ENCODE measurements at regions not wholly inside any gene's neighbourhood (a gene's known extent, or its start where the extent isn't known, plus 50 kb on each side); places are given as distances from the start of the nearest gene placed in this dataset.

- DNase-seq: no peak
- Mint-ChIP-seq H3K36me3 (ENCODE audit: low read depth) (no peaks in the 10 kb centered on the region), H3K27ac (no peak overlapping the region), H3K27me3 (no peaks in the 10 kb centered on the region), H3K9me3 (peaks cover 27% of the 10 kb centered on the region), H3K4me1 (no peaks in the 10 kb centered on the region), H3K4me3 (no peak overlapping the region)
- POLR2A ChIA-PET: no interaction called here
- CTCF ChIA-PET: no interaction called here
Observed at GRCh38 chr10:131781791-131782190, 119.0 kb upstream of the PPP2R2D start.

GRCh38 chr10:131784363-131785120 lies 116.3 kb upstream of the PPP2R2D start:
- Mint-ChIP-seq H3K27ac (no peak overlapping the region), H3K9me3 (peaks cover 12% of the 10 kb centered on the region), H3K27me3 (no peaks in the 10 kb centered on the region), H3K4me3 (no peak overlapping the region), H3K36me3 (ENCODE audit: low read depth) (no peaks in the 10 kb centered on the region), H3K4me1 (no peaks in the 10 kb centered on the region)
- DNase-seq: no peak
- ChIA-PET CTCF (no interaction called here), POLR2A (no interaction called here)

GRCh38 chr10:131785121-131785460 lies 115.7 kb upstream of the PPP2R2D start:
- DNase-seq: no peak
- Mint-ChIP-seq H3K27me3 (no peaks in the 10 kb centered on the region), H3K4me3 (no peak overlapping the region), H3K4me1 (no peaks in the 10 kb centered on the region), H3K36me3 (ENCODE audit: low read depth) (no peaks in the 10 kb centered on the region), H3K27ac (no peak overlapping the region), H3K9me3 (peaks cover 12% of the 10 kb centered on the region)
- CTCF ChIA-PET: no interaction called here
- POLR2A ChIA-PET: no interaction called here

- Mint-ChIP-seq H3K36me3 (ENCODE audit: low read depth) (no peaks in the 10 kb centered on the region), H3K4me1 (no peaks in the 10 kb centered on the region), H3K9me3 (peaks cover 7% of the 10 kb centered on the region), H3K27ac (no peak overlapping the region), H3K4me3 (no peak overlapping the region), H3K27me3 (peaks cover 3% of the 10 kb centered on the region)
- DNase-seq: peak; percentile 43
- ChIA-PET CTCF (no interaction called here), POLR2A (interaction anchor here (0.6 kb wide), 1 partner anchor 307 kb away, joined by 4 read pairs; no protein-coding TSS in a partner anchor)
Observed at GRCh38 chr10:131786756-131787605, 113.8 kb upstream of the PPP2R2D start.

- no peak overlapping the region for H3K27ac Mint-ChIP-seq
- no peaks in the 10 kb centered on the region for H3K4me1 Mint-ChIP-seq
- H3K4me3 Mint-ChIP-seq: no peak overlapping the region
- ChIA-PET POLR2A (no interaction called here), CTCF (no interaction called here)
- no peak for DNase-seq
- H3K36me3 Mint-ChIP-seq (ENCODE audit: low read depth): no peaks in the 10 kb centered on the region
- peaks cover 4% of the 10 kb centered on the region for H3K9me3 Mint-ChIP-seq
- peaks cover 3% of the 10 kb centered on the region for H3K27me3 Mint-ChIP-seq
Observed at GRCh38 chr10:131787961-131788360, 112.8 kb upstream of the PPP2R2D start.

GRCh38 chr10:131788386-131788785 lies 112.4 kb upstream of the PPP2R2D start:
- peaks cover 3% of the 10 kb centered on the region for H3K27me3 Mint-ChIP-seq
- H3K4me3 Mint-ChIP-seq: no peak overlapping the region
- peaks cover 1% of the 10 kb centered on the region for H3K9me3 Mint-ChIP-seq
- H3K36me3 Mint-ChIP-seq (ENCODE audit: low read depth): no peaks in the 10 kb centered on the region
- ChIA-PET CTCF (no interaction called here), POLR2A (no interaction called here)
- no peak for DNase-seq
- H3K4me1 Mint-ChIP-seq: no peaks in the 10 kb centered on the region
- H3K27ac Mint-ChIP-seq: no peak overlapping the region

GRCh38 chr10:131789516-131789915 lies 111.3 kb upstream of the PPP2R2D start:
- H3K4me1 Mint-ChIP-seq: no peaks in the 10 kb centered on the region
- CTCF ChIA-PET: no interaction called here

GRCh38 chr10:131790021-131790420 lies 110.8 kb upstream of the PPP2R2D start:
- Mint-ChIP-seq H3K27ac (no peak overlapping the region), H3K9me3 (no peaks in the 10 kb centered on the region), H3K36me3 (ENCODE audit: low read depth) (no peaks in the 10 kb centered on the region), H3K27me3 (peaks cover 3% of the 10 kb centered on the region), H3K4me3 (no peak overlapping the region), H3K4me1 (no peaks in the 10 kb centered on the region)
- ChIA-PET CTCF (no interaction called here), POLR2A (no interaction called here)
- DNase-seq: no peak

More at GRCh38 chr10:131789516-131789915, 111.3 kb upstream of the PPP2R2D start:
- Mint-ChIP-seq H3K27ac (no peak overlapping the region), H3K36me3 (ENCODE audit: low read depth) (no peaks in the 10 kb centered on the region), H3K9me3 (no peaks in the 10 kb centered on the region), H3K27me3 (peaks cover 3% of the 10 kb centered on the region), H3K4me3 (no peak overlapping the region)
- no peak for DNase-seq
- POLR2A ChIA-PET: no interaction called here

- Mint-ChIP-seq H3K4me1 (no peaks in the 10 kb centered on the region), H3K36me3 (ENCODE audit: low read depth) (no peaks in the 10 kb centered on the region), H3K9me3 (peaks cover 1% of the 10 kb centered on the region), H3K27me3 (peaks cover 6% of the 10 kb centered on the region), H3K4me3 (no peak overlapping the region), H3K27ac (no peak overlapping the region)
- POLR2A ChIA-PET: no interaction called here
- DNase-seq: no peak
- CTCF ChIA-PET: no interaction called here
Observed at GRCh38 chr10:131792011-131792651, 108.7 kb upstream of the PPP2R2D start.

GRCh38 chr10:131792809-131793208 lies 108.0 kb upstream of the PPP2R2D start:
- Mint-ChIP-seq H3K4me1 (no peaks in the 10 kb centered on the region), H3K27me3 (peaks cover 6% of the 10 kb centered on the region)
- POLR2A ChIA-PET: no interaction called here

GRCh38 chr10:131795761-131796160 lies 105.0 kb upstream of the PPP2R2D start:
- Mint-ChIP-seq H3K27me3 (peaks cover 10% of the 10 kb centered on the region), H3K4me1 (no peaks in the 10 kb centered on the region), H3K9me3 (peaks cover 11% of the 10 kb centered on the region), H3K27ac (no peak overlapping the region), H3K4me3 (no peak overlapping the region), H3K36me3 (ENCODE audit: low read depth) (no peaks in the 10 kb centered on the region)
- DNase-seq: no peak
- POLR2A ChIA-PET: no interaction called here
- CTCF ChIA-PET: no interaction called here

More at GRCh38 chr10:131792809-131793208, 108.0 kb upstream of the PPP2R2D start:
- no peak for DNase-seq
- no peak overlapping the region for H3K4me3 Mint-ChIP-seq
- peaks cover 2% of the 10 kb centered on the region for H3K9me3 Mint-ChIP-seq
- H3K27ac Mint-ChIP-seq: no peak overlapping the region
- CTCF ChIA-PET: no interaction called here
- H3K36me3 Mint-ChIP-seq (ENCODE audit: low read depth): no peaks in the 10 kb centered on the region

GRCh38 chr10:131797626-131798025 lies 103.2 kb upstream of the PPP2R2D start:
- Mint-ChIP-seq H3K27me3 (peaks cover 12% of the 10 kb centered on the region), H3K9me3 (peaks cover 11% of the 10 kb centered on the region), H3K36me3 (ENCODE audit: low read depth) (no peaks in the 10 kb centered on the region), H3K4me3 (no peak overlapping the region), H3K27ac (no peak overlapping the region), H3K4me1 (no peaks in the 10 kb centered on the region)
- no peak for DNase-seq
- ChIA-PET POLR2A (no interaction called here), CTCF (no interaction called here)

- ChIA-PET POLR2A (no interaction called here), CTCF (no interaction called here)
- peaks cover 11% of the 10 kb centered on the region for H3K9me3 Mint-ChIP-seq
- no peak overlapping the region for H3K27ac Mint-ChIP-seq
- peaks cover 12% of the 10 kb centered on the region for H3K27me3 Mint-ChIP-seq
- H3K36me3 Mint-ChIP-seq (ENCODE audit: low read depth): no peaks in the 10 kb centered on the region
- no peaks in the 10 kb centered on the region for H3K4me1 Mint-ChIP-seq
- H3K4me3 Mint-ChIP-seq: no peak overlapping the region
- no peak for DNase-seq
Observed at GRCh38 chr10:131799429-131799828, 101.4 kb upstream of the PPP2R2D start.
